Endothelial cell of umbilical vein (primary cell): ENCODE measurements at regions not wholly inside any gene's neighbourhood (a gene's known extent, or its start where the extent isn't known, plus 50 kb on each side); places are given as distances from the start of the nearest gene placed in this dataset.

Experiments
- BruUV-seq: library from RNA; stranded (reverse); fragments of 400-500 nt; replicated peaks from 2 replicates; lab custom pipeline; 2021; lab: Mats Ljungman, UMichigan
- CTCF ChIA-PET: fragments of 300-600, 350-600 bp; sonication (Branson Sonifier 250); formaldehyde crosslinking; loops from one replicate; lab custom pipeline; 2021; ENCODE audit warnings: antibody characterized with exemption, inconsistent platforms; lab: Charles Lee
- POLR2A ChIA-PET: fragments of 300-600, 350-600 bp; sonication (Branson Sonifier 250); formaldehyde crosslinking; loops from one replicate; lab custom pipeline; 2021; ENCODE audit warnings: antibody characterized with exemption, inconsistent platforms; lab: Charles Lee
- DNase-seq: peaks from one replicate; pipeline ENCODE4 v3.0.0-alpha.2; 2011; ENCODE audit warnings: low read depth, low spot score
- FAIRE-seq: peaks from 2 replicates; lab custom pipeline; 2011; peaks lifted over from hg19 to GRCh38; lab: Jason Lieb, UNC
- H2AFZ ChIP-seq: 2 replicates; pipeline ENCODE4 v1.6.0; 2012; ENCODE audit warnings: low read depth, low read length, control low read depth, inconsistent platforms
- H3K27ac ChIP-seq: 2 replicates; pipeline ENCODE4 v1.5.1; 2011; ENCODE audit warnings: low read depth, mild to moderate bottlenecking, control low read depth, low read length, moderate library complexity; ENCODE audit not compliant: insufficient read depth
- H3K27me3 ChIP-seq, 2 experiments: 2 replicates each; pipeline versions ENCODE4 v1.6.0 to v1.6.1; 2011; ENCODE audit warnings: low read length in 2 of 2, mixed read lengths in 1 of 2; ENCODE audit not compliant: control insufficient read depth in 2 of 2, insufficient read depth in 2 of 2
- H3K36me3 ChIP-seq, 2 experiments: 2 replicates in 1 of 2; 3 replicates in 1 of 2; pipeline ENCODE4 v1.5.1; 2011; ENCODE audit warnings: low read length in 2 of 2, mild to moderate bottlenecking in 1 of 2, moderate library complexity in 1 of 2; ENCODE audit not compliant: control insufficient read depth in 2 of 2, insufficient read depth in 2 of 2; ENCODE audit errors: extremely low read depth in 1 of 2
- H3K4me1 ChIP-seq: 3 replicates; pipeline ENCODE4 v1.5.1; 2011; ENCODE audit warnings: mild to moderate bottlenecking, low read length; ENCODE audit not compliant: control insufficient read depth, insufficient read depth; ENCODE audit errors: extremely low read depth
- H3K4me2 ChIP-seq: 2 replicates; pipeline ENCODE4 v1.6.1; 2011; ENCODE audit warnings: low read length, control low read depth, mixed read lengths; ENCODE audit not compliant: insufficient read depth
- H3K4me3 ChIP-seq, 3 experiments: fragments of 200-600 bp in 1 of 3; sonication (generic), shearing (Covaris generic) in 1 of 3; replicated peaks in 1 of 3; 2 replicates each; pipeline ENCODE4 v1.5.1; 2011 to 2016; ENCODE audit warnings: control low read depth in 3 of 3, low read length in 3 of 3, mild to moderate bottlenecking in 2 of 3, inconsistent platforms in 1 of 3, low read depth in 1 of 3, moderate library complexity in 1 of 3; ENCODE audit not compliant: insufficient read depth in 1 of 3
- H3K79me2 ChIP-seq: 2 replicates; pipeline ENCODE4 v1.6.0; 2012; ENCODE audit warnings: low read length, inconsistent platforms; ENCODE audit not compliant: control insufficient read depth, insufficient read depth
- H3K9ac ChIP-seq: replicated peaks from 2 replicates; pipeline ENCODE3; 2011; ENCODE audit warnings: low read length, control low read depth; ENCODE audit not compliant: insufficient read depth; ENCODE audit errors: extremely low read depth
- H3K9me1 ChIP-seq: replicated peaks from 3 replicates; pipeline ENCODE4 v1.6.0; 2011; ENCODE audit warnings: mild to moderate bottlenecking, low read length; ENCODE audit not compliant: control insufficient read depth, insufficient read depth; ENCODE audit errors: extremely low read depth
- H3K9me3 ChIP-seq: replicated peaks from 2 replicates; pipeline ENCODE4 v1.5.1; 2012; ENCODE audit warnings: low read length, inconsistent platforms; ENCODE audit not compliant: control insufficient read depth, insufficient read depth
- H4K20me1 ChIP-seq: replicated peaks from 2 replicates; pipeline ENCODE3; 2011; ENCODE audit warnings: mild to moderate bottlenecking, low read length; ENCODE audit not compliant: control insufficient read depth, insufficient read depth; ENCODE audit errors: extremely low read depth
- CTCF ChIP-seq, 2 donors: IDR thresholded peaks; 1 replicate in 1 of 2; 2 replicates in 1 of 2; pipeline ENCODE4 v1.5.1; 2011; ENCODE audit warnings: low read length in 2 of 2, mild to moderate bottlenecking in 2 of 2, moderate library complexity in 2 of 2, control low read depth in 1 of 2, inconsistent platforms in 1 of 2, low read depth in 1 of 2; ENCODE audit not compliant: insufficient read depth in 1 of 2; ENCODE audit errors: extremely low read depth in 1 of 2
- EZH2 ChIP-seq: IDR thresholded peaks from 2 replicates; pipeline ENCODE4 v1.6.1; 2012; ENCODE audit warnings: borderline replicate concordance, low read depth, mild to moderate bottlenecking, moderate library complexity, low read length, inconsistent platforms; ENCODE audit not compliant: severe bottlenecking
- FOS ChIP-seq: IDR thresholded peaks from 2 replicates; pipeline ENCODE4 v1.6.1; 2011; ENCODE audit warnings: mild to moderate bottlenecking, low read length, moderate library complexity, borderline replicate concordance; ENCODE audit not compliant: insufficient read depth
- GATA2 ChIP-seq: IDR thresholded peaks from 2 replicates; pipeline ENCODE4 v1.7.0; 2011; ENCODE audit warnings: low read depth, mild to moderate bottlenecking, moderate library complexity, mixed read lengths, low read length; ENCODE audit not compliant: insufficient read length, insufficient read depth
- JUN ChIP-seq: IDR thresholded peaks from 2 replicates; pipeline ENCODE4 v1.6.1; 2011; ENCODE audit warnings: borderline replicate concordance, low read depth; ENCODE audit not compliant: insufficient read length, insufficient read depth
- MAX ChIP-seq: IDR thresholded peaks from 2 replicates; pipeline ENCODE4 v1.6.1; 2011; ENCODE audit not compliant: insufficient read depth, insufficient read length
- MYC ChIP-seq: IDR thresholded peaks from one replicate; pipeline ENCODE4 v1.6.1; 2011; ENCODE audit warnings: mild to moderate bottlenecking, low read depth, low read length
- POLR2A ChIP-seq: IDR thresholded peaks from 2 replicates; pipeline ENCODE4 v1.6.1; 2012; ENCODE audit warnings: low read depth, mild to moderate bottlenecking, control low read depth, low read length
- POLR2AphosphoS5 ChIP-seq: IDR thresholded peaks from 2 replicates; pipeline ENCODE4 v1.6.1; 2012; ENCODE audit warnings: low read depth, mild to moderate bottlenecking, control low read depth, low read length, moderate library complexity; ENCODE audit not compliant: insufficient read depth
- dilution Hi-C: fragments of 300-500 bp; cut with MboI; formaldehyde crosslinking; loops from one replicate; pipeline ENCODE4 v1.15.0; 2019; ENCODE audit warnings: low sequenced_read_pairs; ENCODE audit not compliant: extremely low pct_ligation_motif_present
- intact Hi-C: fragments of 100-400 bp; cut with micrococcal nuclease; formaldehyde crosslinking; loops from one replicate; pipeline ENCODE4 v1.10.0; 2022

GRCh38 chr7:69162931-69163670 is 435.2 kb upstream of the AUTS2 start:
- TF ChIP-seq JUN, result no peak
- TF ChIP-seq POLR2AphosphoS5, result no peak
- no peak for TF ChIP-seq POLR2A
- TF ChIP-seq MYC, result no peak
- TF ChIP-seq MAX, result no peak
- no peak for TF ChIP-seq CTCF (IDR thresholded peaks at IDR 0.05; ENCODE audit: extremely low read depth in 1 of 2, insufficient read depth in 1 of 2, low read depth in 1 of 2, low read length in 2 of 2)
- TF ChIP-seq FOS, result no peak
- no peak for TF ChIP-seq EZH2
- no peak for TF ChIP-seq GATA2
- no peak overlapping the region for H2AFZ ChIP-seq
- intact Hi-C loops (no loop called here), dilution Hi-C loops (no loop called here)
- no peaks in the 10 kb centered on the region for H3K9me1 ChIP-seq
- no peaks in the 10 kb centered on the region for H3K36me3 ChIP-seq
- no peaks in the 10 kb centered on the region for H3K4me1 ChIP-seq
- H3K27me3 ChIP-seq, result no peaks in the 10 kb centered on the region
- H3K9me3 ChIP-seq, result no peaks in the 10 kb centered on the region
- H3K79me2 ChIP-seq, result no peaks in the 10 kb centered on the region
- H3K4me2 ChIP-seq, result no peak overlapping the region
- FAIRE-seq (no peak), DNase-seq (no peak)
- no peak overlapping the region for H3K9ac ChIP-seq
- no TSS peak for BruUV-seq
- no peak overlapping the region for H3K4me3 ChIP-seq
- H3K27ac ChIP-seq, result no peak overlapping the region
- ChIA-PET POLR2A (no interaction called here), CTCF (no interaction called here)
- no peaks in the 10 kb centered on the region for H4K20me1 ChIP-seq
